RCC 7860 (cell line): ENCODE measurements at regions not wholly inside any gene's neighbourhood (a gene's known extent, or its start where the extent isn't known, plus 50 kb on each side); places are given as distances from the start of the nearest gene placed in this dataset.

ENCODE experiments used
- DNase-seq: peaks from one replicate; pipeline ENCODE4 v3.0.0-alpha.2; 2015; ENCODE audit warnings: low spot score
- FAIRE-seq: peaks from 2 replicates; lab custom pipeline; 2012; peaks lifted over from hg19 to GRCh38; lab: Jason Lieb, UNC

DNA sequence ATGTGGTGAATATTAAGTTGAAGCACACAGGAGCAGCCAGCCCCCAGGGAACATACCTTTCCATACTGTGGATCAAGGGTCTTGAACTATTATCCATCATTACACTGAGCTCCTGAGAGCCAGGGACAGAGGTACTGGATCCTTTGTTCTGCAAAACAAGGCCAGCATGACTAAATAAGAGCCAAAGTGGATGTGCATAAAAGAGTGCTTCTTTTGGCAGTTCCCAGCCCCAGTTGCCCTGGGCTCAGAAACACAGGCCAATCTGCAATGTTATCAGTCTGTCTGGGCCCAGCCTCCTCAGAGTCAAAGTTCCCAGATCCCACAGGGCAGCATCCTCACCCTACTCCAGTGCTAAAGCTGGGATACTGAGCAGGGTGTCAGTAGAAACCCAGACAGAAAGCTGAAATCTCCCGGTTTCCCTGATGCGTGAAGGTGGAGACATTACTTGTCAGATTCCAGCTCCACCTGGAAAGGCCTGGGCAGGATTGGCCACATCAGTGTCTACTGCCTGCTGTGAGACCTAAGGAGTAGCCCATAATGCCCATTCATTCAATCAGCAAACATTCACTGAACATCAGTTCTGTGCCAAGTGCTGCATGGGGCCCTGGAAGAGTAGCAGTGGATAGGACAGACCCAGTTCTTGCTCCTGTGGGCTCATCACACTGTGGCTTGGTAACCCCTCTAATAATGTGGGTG lies 342.7 kb downstream of the CXCL12 start:
- DNase-seq (no peak), FAIRE-seq (no peak)

DNA sequence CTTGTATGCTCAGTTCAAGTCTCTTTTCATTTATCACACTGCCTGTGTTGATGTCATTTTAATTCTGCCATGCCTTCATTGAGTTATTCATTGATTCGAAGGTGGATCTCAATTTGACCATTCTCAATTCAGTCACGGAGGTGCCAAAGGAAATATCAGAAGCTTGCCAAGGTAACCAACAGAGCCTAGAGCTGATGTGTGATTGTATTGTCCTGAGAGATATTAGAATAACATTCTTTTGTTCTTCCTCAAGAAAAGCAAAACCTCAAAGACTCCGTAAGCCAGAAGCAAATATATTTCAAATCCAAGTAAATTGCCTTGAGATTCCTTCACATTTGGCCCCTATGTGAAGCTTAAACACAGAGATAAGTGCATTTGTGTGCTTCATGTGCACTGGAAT lies 345.3 kb downstream of the CXCL12 start:
- DNase-seq (no peak), FAIRE-seq (no peak)

DNA sequence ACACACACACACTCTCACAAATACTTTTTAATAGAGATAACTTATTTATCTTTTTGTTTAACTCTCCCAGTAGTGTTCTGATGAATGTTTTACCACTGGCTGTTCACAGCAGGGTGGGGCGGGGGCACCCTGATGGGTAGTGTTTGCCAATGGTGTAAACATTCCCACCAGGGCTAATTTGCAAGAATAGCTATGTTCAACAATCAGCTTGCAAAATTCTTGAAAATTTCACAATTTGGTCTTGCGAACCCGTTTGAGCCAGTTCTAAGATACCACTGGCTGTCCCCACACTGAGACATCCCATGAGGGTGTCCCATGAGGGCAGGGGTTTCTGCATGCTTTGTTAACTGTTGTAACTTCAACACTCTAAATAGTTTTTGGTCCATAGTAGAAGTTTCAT lies 348.5 kb downstream of the CXCL12 start:
- DNase-seq (no peak), FAIRE-seq (no peak)

DNA sequence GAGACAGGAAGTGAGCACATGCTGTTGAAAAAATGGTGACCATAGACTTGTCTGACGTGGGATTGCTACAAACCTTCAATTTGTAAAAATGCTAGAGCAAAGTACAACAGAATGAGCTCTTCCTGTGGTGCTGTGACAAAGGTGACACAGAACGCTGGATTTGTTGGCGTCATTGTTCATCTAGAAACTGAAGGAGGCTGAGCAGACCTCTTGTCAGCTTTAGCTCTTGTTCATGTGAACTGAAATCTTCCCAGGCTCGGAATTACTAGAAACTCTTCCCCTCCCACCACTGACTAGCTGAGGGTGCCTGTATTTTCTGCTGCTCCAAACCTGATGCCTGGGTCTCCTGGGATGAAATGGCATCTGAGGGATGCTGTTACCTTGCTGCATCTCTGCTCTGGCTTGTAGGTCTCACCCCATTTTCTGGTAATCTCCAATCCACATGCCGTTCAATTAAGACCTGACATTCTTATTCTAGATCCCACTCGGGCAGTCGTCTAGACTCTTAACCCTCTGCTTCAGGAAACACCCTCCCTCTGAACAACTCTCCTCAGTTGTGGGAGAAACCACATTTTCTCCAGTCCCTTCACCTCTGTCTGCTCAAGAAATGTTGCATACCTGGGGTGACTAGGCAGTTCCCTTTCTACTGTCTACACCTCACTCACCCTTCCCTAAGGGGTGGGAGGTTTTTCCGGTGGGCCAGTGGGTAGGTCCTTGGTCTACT lies 349.3 kb downstream of the CXCL12 start:
- FAIRE-seq (no peak), DNase-seq (no peak)

DNA sequence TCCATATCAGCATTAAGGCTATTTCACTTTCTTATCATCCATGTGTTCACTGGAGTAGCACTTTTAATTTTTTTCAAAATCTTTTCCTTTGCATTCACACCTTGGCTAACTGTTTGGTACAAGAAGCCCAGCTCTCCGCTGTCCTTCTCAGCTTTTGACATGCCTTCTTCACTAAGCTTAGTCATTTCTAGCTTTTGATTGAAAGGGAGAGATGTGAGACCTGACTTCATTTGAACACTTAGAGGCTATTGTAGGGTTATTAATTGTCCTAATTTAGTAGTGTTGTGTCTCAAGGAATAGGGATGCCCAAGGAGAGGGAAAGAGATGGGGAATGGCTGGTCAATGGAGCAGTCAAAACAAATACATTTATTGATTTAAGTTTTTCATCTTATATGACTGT lies 350.0 kb downstream of the CXCL12 start:
- no peak for DNase-seq
- FAIRE-seq, result no peak

DNA sequence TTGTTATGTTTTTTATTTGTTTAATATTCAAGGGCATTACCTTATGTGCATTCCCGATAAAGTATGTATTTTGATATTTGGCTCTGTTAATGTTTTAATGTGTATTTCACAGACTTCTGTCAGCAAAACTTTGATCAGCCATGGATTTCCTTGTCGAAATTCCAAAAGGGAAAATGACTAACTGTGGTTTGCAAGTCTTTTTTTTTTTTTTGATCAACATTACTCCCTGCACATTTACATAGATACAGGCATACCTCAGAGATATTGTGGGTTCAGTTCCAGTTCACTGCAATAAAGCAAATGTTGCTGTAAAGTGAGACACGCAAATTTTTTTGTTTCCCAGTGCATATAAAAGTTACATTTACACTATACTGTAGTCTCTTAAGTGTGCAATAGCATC lies 351.9 kb downstream of the CXCL12 start:
- FAIRE-seq (peak; percentile 98), DNase-seq (peak; percentile 76)

DNA sequence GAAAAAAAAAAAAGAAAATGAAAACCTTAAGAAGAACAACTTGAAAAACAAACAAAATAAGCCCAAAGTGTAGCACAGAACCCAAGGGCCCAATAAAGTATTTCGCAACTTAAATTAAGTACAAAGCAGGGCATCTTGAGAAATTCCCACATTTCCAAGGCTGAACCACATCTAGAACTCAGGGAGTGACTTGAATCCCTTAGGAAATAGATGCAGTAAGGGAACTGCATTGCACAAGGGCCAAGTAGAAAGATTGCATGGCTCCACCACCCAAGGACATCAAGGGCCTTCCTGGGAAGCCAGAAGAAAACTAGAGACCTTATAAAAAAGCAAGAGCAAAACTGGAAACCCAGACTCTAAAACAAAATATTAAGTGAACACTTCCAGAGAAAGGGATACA lies 352.7 kb downstream of the CXCL12 start:
- FAIRE-seq, result no peak
- DNase-seq, result no peak

DNA sequence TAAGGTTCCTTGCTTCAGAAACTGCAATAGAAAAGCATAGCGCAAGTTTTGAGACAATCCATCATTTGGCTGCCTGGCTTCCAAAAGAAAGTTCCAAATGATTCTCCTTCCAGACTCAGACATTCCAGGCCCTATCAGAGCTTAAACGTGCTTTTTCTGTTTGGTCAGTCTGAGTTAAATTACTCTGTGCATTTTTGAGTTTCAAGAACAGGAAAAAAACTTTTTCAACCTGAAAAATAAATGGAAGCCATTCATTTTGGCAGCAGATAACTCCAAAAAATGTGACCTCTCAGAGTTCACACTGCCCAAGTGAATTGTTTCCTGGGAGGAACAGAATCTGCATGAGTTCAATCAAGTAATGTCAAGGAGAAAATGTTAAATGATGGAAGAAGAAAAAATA lies 354.2 kb downstream of the CXCL12 start:
- no peak for FAIRE-seq

DNA sequence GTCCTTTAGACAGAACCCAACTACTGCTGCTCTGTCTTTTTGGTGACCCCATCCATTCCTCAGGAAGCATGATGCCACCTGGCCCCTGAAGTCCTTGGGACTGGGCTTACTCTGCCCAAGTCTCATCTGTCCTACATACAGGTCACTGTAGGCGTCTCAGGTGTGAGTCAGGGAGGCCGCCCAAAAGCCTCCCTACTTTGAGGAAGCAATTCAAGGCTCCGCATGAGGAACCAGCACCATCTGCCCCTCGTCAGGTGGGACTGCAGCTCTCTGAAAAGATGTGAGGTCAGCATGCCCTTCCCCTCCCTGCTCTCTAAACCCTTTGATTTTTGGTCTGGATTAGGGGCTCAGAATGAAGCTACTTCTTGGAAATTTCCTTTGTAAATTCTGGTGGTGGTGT lies 354.8 kb downstream of the CXCL12 start:
- DNase-seq, result no peak
- FAIRE-seq, result no peak

More for the DNA sequence above, 354.2 kb downstream of the CXCL12 start:
- no peak for DNase-seq

DNA sequence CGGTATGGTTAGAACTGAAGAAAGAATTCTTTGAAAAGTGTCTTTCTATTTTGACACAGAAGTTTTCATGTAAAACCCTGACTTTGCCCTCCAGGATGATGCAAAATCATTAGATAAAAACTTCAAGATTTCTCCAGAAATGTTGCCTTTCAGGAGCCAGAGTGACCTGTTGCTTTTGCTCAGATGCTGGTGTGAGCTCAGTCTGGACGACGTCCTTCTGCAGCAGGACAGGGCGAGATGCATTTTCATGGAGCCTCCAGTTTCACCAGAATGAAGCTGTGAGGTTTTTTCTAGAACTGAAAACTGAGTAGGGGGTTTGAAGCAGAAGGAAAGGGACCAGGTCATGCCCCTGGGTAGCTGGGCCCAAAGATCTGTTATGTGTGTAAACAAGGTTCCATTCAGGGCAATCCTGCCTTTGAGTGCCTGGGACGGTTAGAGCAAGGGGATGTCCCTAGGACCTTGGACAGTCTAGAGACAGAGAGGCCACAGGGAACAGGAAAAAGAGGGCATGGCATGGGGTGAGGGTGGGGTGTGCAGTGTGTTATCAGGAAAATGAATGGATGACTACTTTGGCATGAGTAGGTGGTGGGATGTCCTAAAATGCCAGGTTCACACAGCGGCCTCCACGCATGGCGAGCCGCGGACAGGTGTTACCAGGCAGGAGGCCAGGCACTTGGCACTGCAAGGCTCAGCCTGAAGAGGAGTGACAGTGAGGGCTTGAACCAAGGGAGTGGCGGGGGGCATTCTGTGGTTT lies 356.3 kb downstream of the CXCL12 start:
- DNase-seq (no peak), FAIRE-seq (no peak)

DNA sequence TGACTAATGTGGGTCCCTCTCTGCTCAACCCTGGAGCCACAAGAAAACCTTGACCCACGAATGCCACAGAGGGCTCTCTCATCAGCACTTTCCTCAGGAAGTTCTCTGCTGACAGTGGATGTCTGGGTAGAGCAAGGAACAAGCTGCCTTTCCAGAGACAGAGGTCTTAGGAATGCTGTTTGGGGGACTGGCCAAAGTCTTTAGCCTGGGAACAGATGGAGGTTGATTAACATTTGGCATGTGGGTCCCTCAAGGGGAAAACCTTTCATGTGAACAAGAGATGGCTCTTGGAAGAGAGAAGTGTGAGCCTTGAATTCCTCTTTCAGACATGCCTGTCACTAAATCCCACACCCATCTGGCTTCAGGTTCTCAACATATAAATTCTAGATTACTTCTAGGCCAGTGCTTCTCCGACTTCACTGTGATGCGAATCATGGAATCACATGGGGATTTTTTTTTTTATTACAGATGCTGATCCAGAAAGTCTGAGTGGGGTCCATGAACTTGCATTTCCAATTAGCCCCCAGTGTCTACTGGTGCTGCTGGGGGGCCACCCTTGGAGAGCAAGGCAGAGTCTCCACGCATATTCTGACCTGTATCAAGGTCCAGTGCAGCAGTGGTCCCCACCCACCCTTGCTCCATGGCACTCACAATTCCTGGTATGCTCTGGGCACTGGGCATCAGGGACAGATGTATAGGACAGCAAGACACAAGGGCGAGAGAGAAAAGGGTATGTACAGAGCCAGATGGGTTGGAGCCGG lies 360.4 kb downstream of the CXCL12 start:
- FAIRE-seq (no peak), DNase-seq (no peak)

DNA sequence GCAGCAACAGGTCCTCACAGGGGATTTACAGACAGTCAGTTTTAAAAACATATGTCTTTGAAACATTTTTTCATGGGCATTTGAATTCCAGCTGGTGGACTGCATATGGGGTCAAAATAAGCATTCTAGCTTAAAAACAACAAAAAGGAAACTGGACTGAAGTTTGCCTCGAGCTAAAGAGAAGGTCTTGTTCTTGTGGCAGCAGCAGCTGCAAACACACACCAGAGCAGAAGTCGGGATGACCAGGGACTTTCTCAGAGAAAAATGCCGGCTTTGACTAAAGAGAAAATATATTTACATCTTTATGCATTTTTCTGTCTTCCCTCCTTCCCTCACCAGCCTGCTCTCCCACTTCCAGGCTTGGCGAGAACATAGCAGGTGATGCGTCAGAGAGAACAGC lies 361.4 kb downstream of the CXCL12 start:
- FAIRE-seq (no peak), DNase-seq (no peak)

DNA sequence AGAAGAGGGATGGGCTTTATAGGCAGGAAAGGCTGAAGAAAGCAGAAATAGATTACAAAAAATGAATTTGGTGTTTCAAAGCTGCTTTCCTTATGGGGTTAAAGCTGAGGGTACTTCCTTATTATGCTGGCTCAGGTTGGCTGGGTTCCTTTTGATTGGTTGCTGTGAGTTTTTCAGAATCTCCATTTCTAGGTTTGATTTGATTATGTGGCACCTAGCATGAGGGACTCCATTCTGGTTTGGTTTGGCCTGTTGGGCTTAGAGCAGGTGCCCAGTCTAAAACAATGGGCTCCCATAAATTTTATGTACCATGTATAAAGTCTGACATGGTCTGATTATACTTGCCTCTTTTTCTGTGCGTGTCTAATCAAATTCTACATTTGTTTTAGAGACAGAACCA lies 362.7 kb downstream of the CXCL12 start:
- FAIRE-seq, result no peak

DNA sequence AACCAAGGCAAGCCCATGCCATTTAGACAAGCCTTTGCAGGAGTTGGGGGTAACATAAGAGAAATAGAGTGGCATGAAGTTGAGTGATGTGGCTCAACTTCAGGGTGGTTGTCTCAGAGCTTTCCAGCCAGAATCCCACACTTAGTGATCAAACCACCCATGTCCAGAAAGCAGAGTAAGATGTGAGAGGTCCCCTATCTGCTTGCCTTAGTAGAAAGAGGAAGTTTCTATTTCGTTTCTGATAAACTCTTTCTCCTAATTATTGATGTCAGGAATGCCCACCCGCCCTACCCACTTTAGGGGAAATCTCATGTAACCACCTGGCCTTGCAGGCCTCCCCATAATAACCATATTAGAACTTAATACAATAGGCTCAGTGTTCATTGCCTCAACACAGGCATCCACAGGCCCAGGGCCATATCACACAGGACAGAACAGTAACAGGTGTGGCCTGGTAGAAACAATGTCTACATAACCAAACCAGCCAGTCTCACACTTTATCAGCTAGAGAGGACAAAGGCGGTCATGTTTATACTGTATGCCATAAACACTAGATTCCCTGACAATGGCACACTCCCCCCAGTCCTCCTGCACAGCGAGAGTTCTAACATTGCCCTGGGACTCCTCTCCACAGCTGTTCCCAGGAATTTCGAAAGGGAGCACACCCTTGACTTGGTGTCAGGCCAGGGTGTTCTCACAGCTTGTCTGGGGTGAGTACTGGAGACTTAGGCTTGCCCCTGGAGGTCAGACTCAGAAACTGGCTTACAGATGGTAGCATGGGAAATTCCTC lies 364.4 kb downstream of the CXCL12 start:
- FAIRE-seq, result no peak

More for the DNA sequence above, 362.7 kb downstream of the CXCL12 start:
- no peak for DNase-seq

DNA sequence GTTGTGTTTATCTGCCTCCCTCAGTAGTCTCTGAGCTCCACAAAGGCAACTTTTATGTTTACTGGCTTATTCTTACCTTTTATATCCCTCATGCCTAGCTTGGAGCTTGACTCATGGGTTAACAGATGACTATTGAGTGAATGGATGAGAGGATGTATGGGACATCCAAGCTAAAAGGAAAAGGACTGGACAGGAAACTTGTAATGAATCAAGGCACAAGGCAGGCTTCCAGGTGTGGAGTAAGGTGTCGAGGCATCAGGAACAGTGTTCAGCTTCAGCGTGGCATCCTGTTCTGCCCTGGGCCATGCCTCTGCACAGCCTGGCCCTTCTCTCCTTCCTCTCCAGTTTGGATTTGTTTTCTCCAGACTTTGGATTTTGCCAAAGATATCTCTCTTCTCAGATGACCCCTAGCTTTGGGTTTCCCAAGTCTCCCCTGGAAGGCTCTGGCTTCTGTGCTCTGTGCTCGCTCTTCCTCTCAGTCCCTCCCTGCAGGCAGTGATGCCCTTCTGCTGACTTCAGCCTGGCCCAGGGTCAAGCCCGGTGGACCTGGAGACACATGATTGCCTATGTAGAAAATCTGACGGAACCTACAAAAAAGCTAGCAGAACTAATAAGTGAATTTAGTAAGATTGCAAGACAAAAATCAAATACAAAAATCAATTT lies 367.3 kb downstream of the CXCL12 start:
- FAIRE-seq (no peak), DNase-seq (no peak)

More for the DNA sequence above, 364.4 kb downstream of the CXCL12 start:
- no peak for DNase-seq

DNA sequence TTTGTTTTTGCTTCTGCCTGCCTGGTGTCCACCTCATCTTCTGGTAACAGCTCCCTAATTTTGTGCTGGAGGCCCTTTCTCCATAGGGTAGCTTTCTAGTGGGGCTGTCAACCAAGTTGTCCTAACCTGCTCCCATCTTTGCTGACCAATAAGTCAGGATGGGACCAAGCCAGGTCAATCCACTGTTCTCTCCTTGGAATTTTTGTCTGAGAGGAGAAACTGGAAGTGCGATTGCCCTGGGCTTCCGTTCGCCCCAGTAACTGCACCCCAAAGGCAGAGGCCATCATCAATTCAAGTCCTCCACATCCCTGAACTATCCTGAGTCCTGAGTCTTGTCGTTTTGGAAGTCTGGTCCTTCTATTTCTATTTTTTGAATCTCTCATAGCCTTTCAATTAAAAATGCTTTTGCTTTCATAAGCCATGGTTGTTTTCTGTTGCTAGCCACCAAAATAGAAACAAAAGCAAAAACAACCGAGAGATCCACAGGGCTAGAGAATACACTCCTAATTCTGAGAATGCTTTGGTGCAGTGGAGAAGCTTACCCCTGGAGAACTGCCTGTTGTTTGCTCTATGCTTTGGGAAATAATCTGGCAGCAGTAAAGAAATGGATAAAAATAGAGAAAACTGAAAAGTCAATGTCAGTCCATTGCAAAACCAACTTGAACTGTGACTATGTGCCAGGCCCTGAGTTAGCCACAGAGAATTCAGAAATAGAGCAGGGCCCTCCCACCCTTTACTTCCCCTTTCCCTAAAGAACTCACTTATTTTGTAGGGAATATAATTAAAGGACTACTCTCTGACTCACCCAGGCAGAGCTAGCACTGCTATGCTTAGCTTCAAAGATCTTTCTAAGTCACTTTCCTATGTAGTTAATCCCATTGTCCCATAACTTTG lies 368.1 kb downstream of the CXCL12 start:
- FAIRE-seq (no peak), DNase-seq (no peak)

DNA sequence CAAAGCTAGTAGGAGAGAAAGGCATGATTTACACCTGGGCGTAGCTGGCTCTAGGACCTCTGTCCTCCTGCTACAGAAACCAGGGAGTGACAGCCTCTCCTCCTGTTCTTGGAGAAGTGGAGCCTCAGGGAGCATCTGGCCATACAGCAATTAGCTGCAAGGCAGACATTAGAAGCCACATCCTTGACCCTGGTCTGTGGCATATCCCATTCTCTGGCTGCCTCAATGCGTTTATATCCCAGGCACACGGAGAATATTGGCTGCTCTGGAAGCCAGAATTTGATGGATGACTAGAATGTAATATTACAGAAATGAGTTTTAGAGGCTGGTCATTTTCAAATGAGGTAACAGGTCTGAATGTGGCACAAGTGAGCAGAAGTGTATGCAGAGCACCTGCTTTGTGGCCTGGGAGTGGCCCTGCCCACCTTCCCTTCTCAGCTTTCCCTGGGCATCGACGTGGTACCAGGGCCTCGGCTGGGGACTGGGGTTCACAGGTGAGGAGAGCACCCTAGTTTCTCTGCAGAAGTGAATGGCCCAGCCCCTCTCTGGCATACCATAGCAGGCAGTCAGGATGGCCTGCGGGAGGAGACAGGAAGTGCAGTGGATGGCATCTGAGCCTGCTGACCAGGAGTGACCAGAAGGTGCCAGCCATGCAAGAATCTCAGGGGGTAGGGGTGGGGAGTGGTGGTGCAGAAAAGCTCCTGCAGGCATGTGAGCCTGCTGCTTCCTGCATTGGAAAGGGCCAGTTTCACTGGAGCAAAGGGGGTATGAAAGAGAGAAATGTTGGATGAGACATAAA lies 367.2 kb upstream of the ZNF32 start:
- DNase-seq (no peak), FAIRE-seq (no peak)

DNA sequence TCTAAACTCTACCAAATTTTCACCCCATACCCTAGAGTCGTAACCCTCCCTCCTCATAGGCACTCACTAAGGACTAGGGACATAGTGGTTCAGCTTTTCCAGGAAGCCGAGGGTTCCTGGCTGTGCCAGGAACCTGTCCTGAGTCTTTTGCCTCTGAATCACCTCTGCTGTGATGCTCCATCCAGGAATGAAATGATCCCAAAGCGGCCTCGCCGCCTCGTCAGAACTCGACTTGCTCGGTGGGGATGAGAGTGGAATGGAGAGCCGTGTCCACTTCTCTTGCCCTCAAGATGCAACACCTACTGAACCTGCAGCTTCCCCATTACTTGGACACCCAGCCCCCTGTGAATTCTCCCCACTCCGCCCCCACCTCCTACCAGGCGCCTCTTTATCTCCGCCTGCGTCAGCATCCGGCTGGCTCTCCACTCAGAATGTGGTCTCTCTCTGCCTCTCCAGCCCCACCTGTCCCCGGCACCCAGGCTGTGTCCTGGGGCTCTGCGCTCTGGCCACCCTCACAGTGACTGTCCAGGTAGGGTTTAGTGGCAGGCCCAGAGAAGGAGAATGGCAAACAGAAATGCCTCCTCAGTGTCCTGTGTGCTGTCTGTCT lies 366.1 kb upstream of the ZNF32 start:
- FAIRE-seq (no peak), DNase-seq (no peak)
